Activated T-cell treated with anti-CD3 and anti-CD28 coated beads for 24 hours (primary cell): ENCODE measurements at regions not wholly inside any gene's neighbourhood (a gene's known extent, or its start where the extent isn't known, plus 50 kb on each side); places are given as distances from the start of the nearest gene placed in this dataset.
"Not testable (repeated sequence)": the region's sequence is repeated elsewhere in the genome, so short reads cannot be mapped to it uniquely, and the experiment has no call there.

ENCODE experiments used
- DNase-seq: peaks from one replicate; pipeline ENCODE4 v3.0.0-alpha.2; 2020; ENCODE audit warnings: low read depth

DNA sequence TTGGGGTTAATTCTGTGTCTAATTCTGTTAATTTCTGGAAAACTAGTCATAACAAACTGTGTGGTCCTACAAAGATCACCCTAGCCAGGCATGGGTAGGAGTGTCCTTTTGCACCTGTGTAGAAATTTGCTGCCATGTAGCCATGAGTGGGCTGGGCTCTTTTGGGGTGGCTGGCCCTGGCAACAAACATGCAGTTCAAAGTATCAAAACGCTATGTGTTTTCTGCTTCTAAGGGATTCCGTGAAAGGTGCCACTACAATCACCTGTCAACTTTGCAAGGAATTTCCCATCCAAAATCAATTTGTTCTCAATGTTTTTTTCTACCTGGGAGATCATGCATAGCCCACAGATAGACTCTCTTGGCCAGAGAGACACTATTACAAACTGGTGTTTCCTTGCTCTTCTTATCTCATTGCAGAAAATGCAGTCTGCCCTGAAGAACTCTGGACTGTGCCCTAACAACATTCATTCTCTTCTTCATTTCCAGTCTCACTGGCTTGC is 537.7 kb upstream of the ID2 start:
- DNase-seq, result no peak

DNA sequence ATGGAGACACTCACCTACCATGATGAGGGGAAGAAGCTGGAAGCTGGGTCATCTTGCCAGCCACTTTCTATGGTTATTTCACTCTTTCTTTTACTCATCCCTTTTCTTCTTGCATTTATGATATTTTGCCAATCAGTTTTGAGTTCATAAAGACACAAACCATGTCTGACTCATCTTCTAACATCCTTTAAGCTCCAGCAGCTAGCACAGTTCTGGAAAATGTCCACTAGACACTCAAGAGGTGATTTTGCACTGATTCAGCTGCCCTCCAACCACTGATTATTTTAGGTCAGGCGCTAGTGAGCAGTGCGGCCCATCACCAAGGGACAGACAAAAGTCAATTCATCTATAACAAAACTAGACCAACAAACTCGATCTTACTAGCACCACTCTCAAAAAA is 537.1 kb upstream of the ID2 start:
- no peak for DNase-seq

DNA sequence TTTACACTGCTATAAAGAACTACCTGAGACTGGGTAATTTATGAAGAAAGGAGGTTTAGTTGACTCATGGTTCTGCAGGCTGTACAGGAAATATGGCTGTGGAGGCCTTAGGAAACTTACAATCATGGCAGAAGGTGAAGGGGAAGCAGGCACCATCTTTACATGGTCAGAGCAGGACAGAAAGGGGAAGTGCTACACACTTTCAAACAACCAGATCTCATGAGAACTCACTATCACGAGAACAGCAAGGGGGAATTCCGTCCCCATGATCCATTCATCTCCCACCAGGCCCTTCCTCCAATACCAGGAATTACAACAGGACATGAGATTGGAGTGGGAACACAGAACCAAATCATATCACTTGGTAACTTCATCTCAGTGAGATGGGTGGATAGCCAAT is 536.5 kb upstream of the ID2 start:
- not testable (repeated sequence) for DNase-seq

DNA sequence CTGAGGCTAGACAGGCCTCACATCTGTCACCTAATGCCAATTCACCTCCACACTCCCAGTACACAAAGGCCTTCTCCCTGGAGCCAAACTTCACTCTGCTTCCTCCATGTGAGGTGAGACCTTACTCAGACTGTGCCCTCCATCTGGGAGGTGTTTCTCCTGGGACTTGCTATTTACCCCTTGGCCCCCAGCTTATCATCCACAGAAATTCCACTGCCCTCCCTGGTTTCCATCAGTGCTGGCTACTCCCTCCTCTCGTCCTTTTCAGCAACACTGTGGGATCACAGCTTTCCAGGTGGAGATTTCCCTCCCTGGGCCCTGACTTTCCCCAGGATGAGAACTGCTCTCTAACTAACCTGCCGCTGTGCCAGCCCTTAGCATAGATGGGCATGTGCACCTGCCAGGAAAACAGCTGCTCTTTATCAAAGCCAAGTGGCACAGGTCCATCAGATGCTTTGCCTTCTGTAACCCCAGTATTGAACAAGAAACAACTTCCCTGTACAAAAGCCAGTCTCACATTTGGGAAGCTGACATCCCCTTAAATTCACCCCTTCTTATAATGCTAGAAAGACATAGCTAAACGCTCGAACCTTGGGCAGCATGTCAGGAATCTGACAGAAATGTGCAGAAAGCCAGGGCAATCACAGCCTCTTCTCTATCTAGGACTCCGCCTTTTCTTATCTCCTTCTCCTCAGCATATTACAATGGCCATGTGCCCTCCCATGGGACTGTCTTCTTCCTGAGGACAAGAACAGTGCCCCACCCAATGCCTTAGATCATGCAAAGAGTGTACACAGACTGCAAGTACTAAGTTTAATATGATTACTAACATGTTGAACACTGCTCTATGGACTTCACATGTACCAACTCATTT is 535.5 kb upstream of the ID2 start:
- no peak for DNase-seq

DNA sequence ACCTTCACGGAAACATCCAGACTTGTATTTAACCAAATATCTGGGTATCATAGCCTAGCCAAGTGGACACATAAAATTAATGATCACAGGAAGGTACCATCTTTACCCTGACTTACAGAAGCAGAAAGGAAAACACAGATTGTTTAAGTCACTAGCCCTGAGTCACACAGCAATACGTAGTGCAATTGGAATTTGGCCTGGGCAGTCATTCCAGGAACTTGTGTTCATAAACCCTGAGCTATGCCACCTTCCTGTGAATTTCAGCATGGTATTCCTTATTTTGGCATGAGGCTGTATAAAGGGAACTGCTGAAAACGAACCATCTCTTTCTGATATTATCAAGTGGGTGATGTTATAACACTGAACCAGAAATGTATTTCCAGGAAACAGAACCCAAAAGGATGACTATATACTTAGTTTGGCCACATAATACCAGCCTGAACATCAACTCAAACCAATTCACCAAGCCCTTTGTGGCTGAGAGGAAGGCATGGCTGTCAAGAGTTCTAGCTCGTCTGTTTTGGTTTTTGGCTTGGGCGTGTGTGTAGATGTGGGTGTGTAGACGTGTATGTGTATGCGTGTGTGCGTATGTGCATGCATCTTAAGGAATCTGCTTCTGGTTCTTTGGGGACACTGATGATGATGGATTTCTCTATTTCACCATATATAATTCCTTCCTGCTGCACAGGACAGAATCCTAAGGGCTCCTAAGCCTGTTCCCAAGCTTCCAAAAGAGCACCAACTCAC is 533.4 kb upstream of the ID2 start:
- DNase-seq, result no peak

DNA sequence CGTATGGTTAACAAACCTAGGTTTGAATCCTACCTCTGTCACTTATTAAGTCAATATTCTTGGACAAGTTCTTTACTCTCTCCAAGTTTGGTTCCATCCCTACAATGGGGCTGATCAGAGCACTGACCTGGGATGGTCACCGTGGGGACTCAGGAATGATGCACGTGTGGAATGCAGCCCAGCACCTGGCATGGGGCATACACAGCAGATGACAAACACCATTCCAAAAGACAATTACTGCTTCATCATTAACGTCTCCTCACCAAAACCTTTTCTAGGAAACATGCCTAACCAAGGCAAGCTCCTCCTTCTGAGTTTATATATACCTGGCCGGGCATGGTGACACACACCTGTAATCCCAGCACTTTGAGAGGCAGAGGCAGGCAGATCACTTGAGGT is 532.9 kb upstream of the ID2 start:
- DNase-seq, result no peak

DNA sequence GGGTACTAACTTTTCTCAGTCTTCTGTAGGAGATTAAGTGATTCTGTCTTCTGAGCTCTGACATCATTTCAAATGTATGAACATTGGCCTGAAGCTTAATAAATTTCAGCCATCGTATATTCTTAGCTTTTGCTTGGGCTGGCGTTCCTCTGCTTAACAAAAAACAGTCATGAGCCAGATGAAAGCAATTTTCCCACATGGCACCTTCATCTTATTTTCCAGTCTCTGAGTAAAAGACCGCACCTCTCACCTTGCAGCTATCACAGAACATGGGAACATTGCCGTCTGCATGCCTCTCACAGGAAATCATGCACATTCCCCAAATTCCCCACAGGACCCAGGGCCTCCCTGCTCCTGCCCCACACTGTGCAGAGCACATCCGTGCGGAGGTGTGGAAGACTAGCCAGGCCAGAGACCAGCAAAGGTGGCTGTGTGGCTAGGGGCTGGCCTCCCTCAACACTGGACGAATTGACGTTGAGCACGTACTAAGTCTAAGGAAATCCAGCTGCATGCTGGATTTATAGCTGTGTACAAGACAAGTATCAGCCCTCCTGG is 531.8 kb upstream of the ID2 start:
- DNase-seq, result no peak

DNA sequence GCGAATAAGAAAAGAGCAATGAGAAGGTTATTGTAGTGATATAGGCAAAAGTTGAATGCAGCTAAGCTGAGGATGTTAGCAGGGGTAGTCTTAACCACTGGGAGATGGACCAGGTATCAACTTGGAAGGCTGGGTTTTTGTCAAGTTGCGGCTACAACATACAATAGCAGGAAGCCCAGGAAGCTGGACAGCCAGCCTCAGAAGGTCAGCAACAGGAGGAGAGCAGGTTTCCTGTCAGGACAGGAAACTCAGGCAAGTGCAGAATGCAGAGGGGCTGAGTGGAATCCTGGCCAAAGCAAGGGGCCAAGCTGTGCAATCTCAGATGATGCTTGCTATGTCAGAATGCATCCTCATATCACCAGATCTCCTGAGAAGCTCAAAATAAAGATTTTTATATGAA is 530.0 kb upstream of the ID2 start:
- DNase-seq, result no peak

DNA sequence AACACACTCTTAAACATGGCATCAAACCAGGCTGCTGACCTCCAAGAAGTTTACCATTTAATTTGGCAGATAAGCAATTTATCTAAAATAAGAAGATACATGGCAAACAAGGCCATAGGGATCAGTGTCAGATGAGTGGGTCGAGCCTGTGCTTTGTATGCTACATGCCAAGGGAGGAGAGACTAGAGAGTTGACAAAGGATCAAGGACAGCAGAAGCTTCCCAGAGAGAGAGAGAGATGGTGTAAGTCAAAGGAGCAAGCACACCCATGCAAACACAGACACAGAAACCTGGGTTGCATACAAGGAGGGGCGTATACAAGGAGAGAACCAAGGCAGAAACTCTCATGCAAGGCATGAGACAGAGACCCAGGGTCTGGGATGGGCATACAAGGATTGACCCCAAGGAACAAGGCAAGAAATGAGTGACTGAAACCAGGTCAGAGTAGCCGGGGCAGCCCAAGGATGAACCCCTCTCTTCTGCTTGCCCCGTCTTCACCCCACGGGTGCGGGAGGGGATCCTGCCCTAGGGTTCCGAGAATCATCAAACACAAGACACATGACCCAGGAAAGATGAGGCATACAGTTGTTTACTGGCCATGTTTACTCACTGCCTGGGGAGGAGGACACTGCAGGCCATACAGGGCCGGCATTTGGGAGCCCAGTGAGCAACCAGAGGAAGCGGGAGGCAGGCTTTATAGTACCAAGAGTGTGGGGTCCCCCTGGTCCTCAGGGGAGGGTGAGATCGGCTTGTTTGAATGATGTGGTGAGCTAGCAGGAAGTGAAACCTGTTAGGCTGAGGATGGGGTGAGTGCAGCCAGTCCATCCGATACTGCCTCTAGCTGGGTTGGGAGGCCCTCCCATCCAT is 529.2 kb upstream of the ID2 start:
- DNase-seq, result no peak

DNA sequence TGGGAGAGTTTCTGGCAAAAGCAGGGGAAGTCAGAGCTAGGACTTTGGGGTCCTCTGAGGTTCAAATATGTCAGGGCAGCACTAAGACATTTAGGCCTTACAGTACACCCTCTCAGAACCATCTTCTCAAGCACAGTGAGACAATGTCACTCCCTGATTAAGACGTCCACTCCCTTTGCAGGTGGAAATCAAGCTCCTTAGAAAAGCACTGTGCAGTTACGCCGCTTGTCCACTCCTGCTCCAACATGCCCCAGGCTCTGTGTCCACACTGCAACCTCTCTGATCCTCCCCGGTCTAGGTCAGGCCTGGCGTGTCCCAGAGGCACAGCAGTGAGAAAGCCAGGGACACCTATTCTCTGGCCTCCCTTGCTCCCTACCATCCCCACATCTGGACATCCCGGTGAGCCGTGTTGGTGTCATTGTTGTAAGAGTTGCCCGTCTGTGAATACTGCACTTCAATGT is 528.6 kb upstream of the ID2 start:
- DNase-seq, result no peak

DNA sequence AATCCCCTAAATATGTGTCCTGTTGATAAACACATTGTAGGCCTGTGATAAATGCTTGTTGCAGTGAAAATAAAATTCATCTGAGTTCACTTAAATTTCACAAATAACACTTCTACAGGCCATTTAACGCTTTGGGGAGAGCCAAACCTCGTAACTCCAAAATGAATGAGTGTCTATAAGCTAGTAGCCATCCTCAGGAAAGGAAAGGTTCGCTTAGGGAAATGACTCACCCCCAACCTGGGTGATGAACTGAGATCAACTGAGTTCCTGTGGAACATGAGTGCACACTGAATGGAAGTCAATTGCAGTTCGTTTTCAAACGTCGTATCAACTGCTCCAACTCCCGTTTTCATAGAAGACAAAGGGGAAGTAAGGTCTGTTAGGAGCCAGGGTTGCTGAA is 527.6 kb upstream of the ID2 start:
- DNase-seq, result no peak

DNA sequence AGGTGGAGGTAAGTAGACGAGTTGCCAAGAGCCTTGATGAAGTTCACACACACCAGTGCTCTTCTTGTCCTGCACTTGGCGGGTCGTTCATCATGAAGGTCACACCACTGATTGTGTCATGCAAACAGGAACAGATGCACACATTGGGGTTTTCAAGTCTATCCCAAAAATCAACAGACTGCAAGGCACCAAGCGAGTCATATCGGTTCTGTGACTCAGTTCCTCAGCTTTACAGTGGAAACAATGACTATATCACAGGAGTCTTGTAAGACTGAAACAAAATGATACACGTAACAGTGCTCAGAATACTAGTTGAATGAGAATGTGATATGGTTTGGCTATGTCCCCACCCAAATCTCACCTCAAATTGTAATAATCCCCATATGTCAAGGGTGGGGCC is 526.9 kb upstream of the ID2 start:
- DNase-seq, result peak; percentile 50

DNA sequence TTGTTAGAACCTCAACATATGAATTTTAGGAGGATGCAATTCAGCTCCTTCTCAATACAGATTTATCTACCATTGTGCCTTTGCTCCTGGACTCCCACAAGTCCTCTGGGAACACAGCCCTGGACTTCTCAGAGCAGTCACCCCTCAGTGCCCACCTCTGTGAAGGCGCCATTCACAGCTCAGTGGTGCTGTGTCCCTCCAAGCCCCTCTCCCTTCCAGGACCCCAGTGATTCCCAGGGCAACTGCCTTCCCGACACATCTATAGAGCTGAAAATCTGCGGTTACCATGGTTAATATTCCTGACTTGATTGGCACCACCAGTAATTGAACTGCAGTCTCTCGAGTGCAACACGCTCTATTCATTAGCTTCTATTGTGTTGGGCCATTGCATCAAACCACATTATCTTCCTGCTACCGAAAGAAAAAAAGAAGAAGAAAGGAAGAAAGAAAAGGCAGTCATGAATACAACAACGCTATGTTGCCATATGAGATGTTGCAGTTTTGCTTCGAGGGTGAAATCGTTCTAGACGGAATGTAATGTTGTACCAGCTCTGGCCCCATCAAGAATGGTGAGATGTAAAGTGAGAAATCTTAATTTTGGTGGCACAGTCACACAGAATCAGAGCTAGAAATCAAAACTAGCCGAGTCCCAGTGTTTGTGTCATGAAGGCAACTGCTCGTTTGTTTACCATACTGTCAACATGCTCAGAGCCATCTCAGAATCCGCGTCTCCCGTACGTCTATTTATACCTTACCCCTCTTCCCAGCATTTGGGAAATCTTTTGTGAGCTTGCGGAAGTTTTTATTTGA is 524.0 kb upstream of the ID2 start:
- no peak for DNase-seq

DNA sequence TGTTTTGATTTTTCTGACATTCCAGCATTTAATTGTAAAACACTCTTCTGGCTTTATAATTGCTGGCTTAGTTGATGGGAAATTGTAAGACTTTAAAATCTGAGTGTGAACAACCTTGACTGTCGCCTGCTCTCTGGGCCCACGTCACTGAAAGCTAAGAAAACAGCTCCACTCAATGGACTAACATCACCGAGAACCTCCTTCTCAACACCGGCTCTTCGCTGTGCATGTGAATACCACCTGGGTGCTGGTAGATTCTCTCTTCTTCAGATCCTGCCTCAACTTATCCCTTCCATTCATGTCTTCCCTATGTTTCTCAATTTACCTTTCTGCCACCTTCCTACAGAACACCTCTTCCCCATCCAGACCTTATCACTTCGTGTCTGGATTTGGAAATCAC is 523.1 kb upstream of the ID2 start:
- no peak for DNase-seq

DNA sequence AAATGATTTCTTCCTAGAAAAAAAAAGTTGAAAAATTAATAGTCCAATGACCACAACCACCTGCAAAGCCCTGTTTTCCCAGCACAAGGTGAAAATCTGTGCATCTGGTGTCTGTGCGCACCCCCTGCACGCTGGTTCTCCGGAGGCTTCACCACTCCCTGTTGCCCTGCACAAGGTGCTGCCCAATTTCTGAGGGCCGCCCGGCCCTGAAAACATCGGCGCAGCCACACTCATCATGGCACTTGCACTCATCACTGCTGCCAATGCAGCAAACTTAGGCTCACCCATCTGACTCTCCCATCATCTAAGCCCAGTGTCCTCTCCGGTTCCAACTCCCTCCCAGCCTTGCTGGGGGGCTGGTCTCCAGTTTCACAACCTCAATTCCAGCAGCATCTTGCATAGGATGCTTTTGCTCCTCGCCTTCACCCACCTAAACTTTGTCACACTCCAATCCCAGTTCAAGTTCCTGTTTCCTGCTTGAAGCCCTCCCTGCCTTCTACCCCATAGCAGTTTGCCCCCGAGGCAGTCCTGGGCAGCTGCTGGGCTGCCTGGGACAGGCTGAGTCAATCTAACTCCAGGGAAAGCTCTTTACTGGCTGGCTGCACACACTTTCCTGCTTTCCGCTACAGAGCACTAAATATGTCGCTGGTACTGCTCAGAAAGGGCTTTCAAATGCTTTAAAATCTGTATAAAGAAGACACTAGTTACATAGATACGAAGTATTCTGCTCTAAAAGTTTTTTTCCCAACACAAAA is 522.5 kb upstream of the ID2 start:
- DNase-seq, result no peak

DNA sequence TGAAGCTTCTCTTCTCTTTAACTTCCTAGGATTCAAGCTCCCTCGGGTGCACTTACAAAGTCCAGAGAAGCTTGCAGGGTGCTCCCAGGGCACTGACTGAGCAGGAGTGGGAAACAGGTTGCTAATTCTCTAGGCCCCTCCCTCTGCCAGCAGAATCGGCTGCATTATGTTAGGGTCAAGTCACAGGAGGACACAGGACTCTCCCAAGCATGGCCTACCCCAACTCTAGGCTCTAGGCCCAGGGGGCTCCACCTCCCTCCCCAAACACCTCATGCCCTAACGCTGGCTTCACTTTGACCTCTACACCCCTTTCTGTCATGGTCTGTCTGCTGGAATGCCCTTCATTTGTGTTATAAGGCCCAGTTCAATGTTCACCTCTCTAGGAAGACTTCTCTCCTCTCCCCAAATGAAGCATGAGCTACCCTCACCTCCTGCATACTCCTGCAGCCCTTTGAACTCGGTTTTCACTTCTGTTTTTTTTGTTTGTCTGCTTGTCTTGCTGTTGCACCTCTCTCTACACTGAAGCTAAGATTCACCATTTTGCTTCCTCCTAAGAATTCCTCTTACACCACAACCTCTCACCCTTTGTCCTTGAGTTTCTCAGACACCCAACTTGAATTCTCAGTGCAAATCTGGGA is 521.8 kb upstream of the ID2 start:
- no peak for DNase-seq

DNA sequence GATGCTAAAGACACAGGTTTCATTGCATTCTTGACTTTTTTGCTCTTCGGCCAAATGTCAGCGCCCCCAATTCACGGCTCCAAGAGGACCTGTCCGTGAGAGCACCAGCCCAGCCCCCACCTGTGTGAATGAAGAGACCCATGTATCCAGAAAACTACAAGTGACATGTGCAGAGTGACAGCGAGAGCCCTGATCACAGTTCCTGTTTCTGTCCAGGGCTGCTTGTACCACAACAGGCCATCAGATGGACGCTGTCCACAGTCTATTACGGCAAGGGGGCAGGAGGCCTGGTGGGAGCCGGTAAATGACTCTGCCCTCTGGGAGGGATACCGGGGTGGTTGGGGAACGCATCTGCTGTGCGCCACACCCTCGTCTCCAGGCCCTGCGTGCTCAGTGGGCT is 520.9 kb upstream of the ID2 start:
- no peak for DNase-seq

DNA sequence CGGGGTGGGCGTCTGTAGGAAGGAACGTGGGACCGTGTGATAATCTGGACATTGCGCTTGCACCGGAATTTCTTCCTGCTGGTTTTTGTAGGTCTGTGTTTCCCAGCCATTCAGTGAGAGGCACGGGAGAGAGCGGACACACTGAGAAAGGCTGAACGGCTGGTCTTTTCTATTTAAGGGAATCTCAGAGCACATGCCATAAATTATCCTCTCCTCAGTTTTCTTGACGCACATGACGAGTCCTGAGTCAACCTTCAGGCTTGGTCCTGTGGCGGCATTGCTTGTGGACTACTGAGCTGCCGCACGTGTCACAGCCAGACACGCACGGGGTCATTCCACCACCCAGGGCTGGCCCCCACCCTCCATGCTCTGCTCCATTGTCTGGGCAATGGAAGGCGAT is 519.3 kb upstream of the ID2 start:
- DNase-seq, result no peak

DNA sequence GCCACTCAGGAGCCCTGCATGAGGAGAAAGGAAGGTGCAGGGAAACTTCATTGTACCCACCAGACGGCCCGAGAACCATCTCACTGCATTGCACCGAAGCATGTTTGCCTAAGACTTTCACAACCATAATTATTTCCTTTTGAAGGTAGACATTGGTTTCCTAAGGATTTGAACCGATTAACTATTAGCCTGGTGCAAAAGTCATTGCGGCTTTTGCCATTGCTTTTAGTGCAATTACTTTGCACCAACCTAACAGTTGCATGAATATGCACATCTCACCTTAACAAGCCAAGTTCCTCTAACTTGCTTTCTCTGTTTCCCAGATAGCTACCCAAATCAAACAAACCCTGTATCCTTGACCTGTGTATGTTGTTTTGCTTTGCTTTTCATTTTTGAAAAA is 516.3 kb upstream of the ID2 start:
- no peak for DNase-seq
